ENCODE measurements at regions not wholly inside any gene's neighbourhood (a gene's known extent, or its start where the extent isn't known, plus 50 kb on each side); places are given as distances from the start of the nearest gene placed in this dataset.

DNA sequence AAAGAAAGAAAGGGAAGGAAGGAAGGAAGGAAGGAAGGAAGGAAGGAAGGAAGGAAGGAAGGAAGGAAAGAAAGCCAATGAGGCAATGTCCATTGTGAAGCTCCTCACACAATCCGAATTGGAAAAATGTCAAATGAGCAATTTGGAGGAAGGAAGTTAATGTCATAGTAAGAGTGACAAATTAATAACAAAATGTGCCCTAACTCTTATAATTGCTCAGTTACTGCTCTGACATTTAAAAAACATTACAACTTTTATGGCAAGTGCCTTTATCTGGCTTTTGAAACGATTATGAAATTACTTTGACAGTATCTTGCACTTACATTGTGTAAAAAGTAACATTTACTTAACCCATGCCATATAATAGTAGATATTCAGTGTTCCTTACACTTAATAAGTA is 96.5 kb upstream of the EFHC2 start:
- no peak overlapping the region for H3K4me3 ChIP-seq
- ChIA-PET CTCF (no interaction called here), POLR2A (ENCODE audit: unreplicated experiment) (no interaction called here)
- H3K27ac ChIP-seq, result no peak overlapping the region
- no peaks in the 10 kb centered on the region for H3K9me3 ChIP-seq (ENCODE audit: insufficient read depth, low read depth)
- no peak overlapping the region for H2AFZ ChIP-seq
- H3K9me2 ChIP-seq (ENCODE audit: insufficient read depth), result no peaks in the 10 kb centered on the region
- H3K4me1 ChIP-seq (replicated peaks; ENCODE audit: insufficient read depth), result no peaks in the 10 kb centered on the region
- no peaks in the 10 kb centered on the region for H4K20me1 ChIP-seq (ENCODE audit: insufficient read depth)
- BruUV-seq (replicated peaks), result no TSS peak
- intact Hi-C loops (cut with micrococcal nuclease; ENCODE audit: unreplicated experiment), result no loop called here
- TF ChIP-seq, protein P1, sequence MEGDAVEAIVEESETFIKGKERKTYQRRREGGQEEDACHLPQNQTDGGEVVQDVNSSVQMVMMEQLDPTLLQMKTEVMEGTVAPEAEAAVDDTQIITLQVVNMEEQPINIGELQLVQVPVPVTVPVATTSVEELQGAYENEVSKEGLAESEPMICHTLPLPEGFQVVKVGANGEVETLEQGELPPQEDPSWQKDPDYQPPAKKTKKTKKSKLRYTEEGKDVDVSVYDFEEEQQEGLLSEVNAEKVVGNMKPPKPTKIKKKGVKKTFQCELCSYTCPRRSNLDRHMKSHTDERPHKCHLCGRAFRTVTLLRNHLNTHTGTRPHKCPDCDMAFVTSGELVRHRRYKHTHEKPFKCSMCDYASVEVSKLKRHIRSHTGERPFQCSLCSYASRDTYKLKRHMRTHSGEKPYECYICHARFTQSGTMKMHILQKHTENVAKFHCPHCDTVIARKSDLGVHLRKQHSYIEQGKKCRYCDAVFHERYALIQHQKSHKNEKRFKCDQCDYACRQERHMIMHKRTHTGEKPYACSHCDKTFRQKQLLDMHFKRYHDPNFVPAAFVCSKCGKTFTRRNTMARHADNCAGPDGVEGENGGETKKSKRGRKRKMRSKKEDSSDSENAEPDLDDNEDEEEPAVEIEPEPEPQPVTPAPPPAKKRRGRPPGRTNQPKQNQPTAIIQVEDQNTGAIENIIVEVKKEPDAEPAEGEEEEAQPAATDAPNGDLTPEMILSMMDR (conservative IDR thresholded peaks at IDR 0.05), result no peak
- TF ChIP-seq EZH2 (IDR thresholded peaks at IDR 0.05; ENCODE audit: low read depth), result no peak
- DNase-seq, result no peak
- no peaks in the 10 kb centered on the region for H3K36me3 ChIP-seq (ENCODE audit: low read depth)
- no peaks in the 10 kb centered on the region for H3F3A ChIP-seq (ENCODE audit: insufficient read depth, low read depth)
- no peaks in the 10 kb centered on the region for H3K27me3 ChIP-seq (ENCODE audit: insufficient read depth, low read depth)
- H3K4me2 ChIP-seq, result no peak overlapping the region
- H3K79me2 ChIP-seq (ENCODE audit: low read depth), result no peaks in the 10 kb centered on the region

GRCh38 chrX:44439242-44439794 is 95.8 kb upstream of the EFHC2 start:
- Histone ChIP-seq H3K4me2 (no peak overlapping the region), H3K4me3 (no peak overlapping the region), H3K79me2 (ENCODE audit: low read depth) (no peaks in the 10 kb centered on the region), H3F3A (ENCODE audit: insufficient read depth, low read depth) (no peaks in the 10 kb centered on the region), H3K9me3 (ENCODE audit: insufficient read depth, low read depth) (no peaks in the 10 kb centered on the region), H3K27me3 (ENCODE audit: insufficient read depth, low read depth) (no peaks in the 10 kb centered on the region), H2AFZ (no peak overlapping the region), H4K20me1 (ENCODE audit: insufficient read depth) (no peaks in the 10 kb centered on the region), H3K9me2 (ENCODE audit: insufficient read depth) (no peaks in the 10 kb centered on the region), H3K36me3 (ENCODE audit: low read depth) (no peaks in the 10 kb centered on the region), H3K27ac (no peak overlapping the region), H3K4me1 (replicated peaks; ENCODE audit: insufficient read depth) (no peaks in the 10 kb centered on the region)
- DNase-seq, result no peak
- intact Hi-C loops (cut with micrococcal nuclease; ENCODE audit: unreplicated experiment), result no loop called here
- ChIA-PET CTCF (no interaction called here), POLR2A (ENCODE audit: unreplicated experiment) (no interaction called here)
- BruUV-seq (replicated peaks), result no TSS peak
- TF ChIP-seq EZH2 (IDR thresholded peaks at IDR 0.05; ENCODE audit: low read depth), result no peak
- TF ChIP-seq, protein P1 (conservative IDR thresholded peaks at IDR 0.05), result no peak

DNA sequence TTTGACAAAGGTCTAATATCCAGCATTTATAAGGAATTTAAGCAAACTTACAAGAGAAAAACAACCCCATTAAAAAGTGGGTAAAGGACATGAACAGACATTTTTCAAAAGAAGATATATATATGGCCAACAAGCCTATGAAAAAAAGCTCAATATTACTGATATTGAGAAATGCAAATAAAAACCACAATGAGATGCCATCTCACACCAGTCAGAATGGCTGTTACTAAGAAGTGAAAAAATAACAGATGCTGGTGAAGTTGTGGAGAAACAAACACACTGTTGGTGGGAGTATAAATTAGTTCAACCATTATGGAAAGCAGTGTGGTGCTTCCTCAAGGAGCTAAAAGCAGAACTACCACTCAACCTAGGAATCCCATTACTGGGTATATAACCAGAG is 91.6 kb upstream of the EFHC2 start:
- H3K36me3 ChIP-seq (ENCODE audit: low read depth), result no peaks in the 10 kb centered on the region
- no peaks in the 10 kb centered on the region for H3F3A ChIP-seq (ENCODE audit: insufficient read depth, low read depth)
- H3K79me2 ChIP-seq (ENCODE audit: low read depth), result no peaks in the 10 kb centered on the region
- H3K27me3 ChIP-seq (ENCODE audit: insufficient read depth, low read depth), result no peaks in the 10 kb centered on the region
- no peaks in the 10 kb centered on the region for H3K9me2 ChIP-seq (ENCODE audit: insufficient read depth)
- no peak overlapping the region for H3K27ac ChIP-seq
- no peak for DNase-seq
- BruUV-seq (replicated peaks), result no TSS peak
- H3K4me2 ChIP-seq, result no peak overlapping the region
- TF ChIP-seq, protein P1 (conservative IDR thresholded peaks at IDR 0.05), result no peak
- TF ChIP-seq EZH2 (IDR thresholded peaks at IDR 0.05; ENCODE audit: low read depth), result no peak
- ChIA-PET POLR2A (ENCODE audit: unreplicated experiment) (no interaction called here), CTCF (no interaction called here)
- no peaks in the 10 kb centered on the region for H4K20me1 ChIP-seq (ENCODE audit: insufficient read depth)
- H3K4me3 ChIP-seq, result no peak overlapping the region
- H3K4me1 ChIP-seq (replicated peaks; ENCODE audit: insufficient read depth), result no peaks in the 10 kb centered on the region
- no peaks in the 10 kb centered on the region for H3K9me3 ChIP-seq (ENCODE audit: insufficient read depth, low read depth)
- intact Hi-C loops (cut with micrococcal nuclease; ENCODE audit: unreplicated experiment), result no loop called here
- H2AFZ ChIP-seq, result no peak overlapping the region

Data from PC-9 (cell line).